IMR-90 (cell line): ENCODE measurements at regions not wholly inside any gene's neighbourhood (a gene's known extent, or its start where the extent isn't known, plus 50 kb on each side); places are given as distances from the start of the nearest gene placed in this dataset.

Source experiments
- ATAC-seq: fragments of 200-7000 bp; cut with Tn5 transposase; 2 replicates; pipeline ENCODE4 v1.9.1; 2020; ENCODE audit warnings: low read depth, mild to moderate bottlenecking, moderate library complexity
- BruUV-seq: library from RNA; stranded (reverse); fragments of 400-500 nt; replicated peaks from 2 replicates; lab custom pipeline; 2021; lab: Mats Ljungman, UMichigan
- CTCF ChIA-PET: fragments of 300-600 bp; formaldehyde crosslinking; extraction: SDS; loops from one replicate; lab custom pipeline; 2021; ENCODE audit warnings: antibody characterized with exemption; lab: Yijun Ruan, JAX
- POLR2A ChIA-PET: fragments of 300-600 bp; sonication (Branson Sonifier 250); formaldehyde crosslinking; loops from one replicate; lab custom pipeline; 2022; ENCODE audit warnings: antibody characterized with exemption; ENCODE audit not compliant: unreplicated experiment; lab: Charles Lee
- DNase-seq: peaks from one replicate; pipeline ENCODE4 v3.0.0; 2013
- H2AFZ ChIP-seq: replicated peaks from 2 replicates; pipeline ENCODE3; 2013; ENCODE audit warnings: low read length, mild to moderate bottlenecking; ENCODE audit not compliant: poor library complexity
- H2AK5ac ChIP-seq: 2 replicates; pipeline ENCODE4 v1.6.1; 2013; ENCODE audit warnings: low read depth, low read length, inconsistent platforms
- H2AK9ac ChIP-seq: replicated peaks from 2 replicates; pipeline ENCODE3; 2013; ENCODE audit warnings: mild to moderate bottlenecking, low read depth, low read length, moderate library complexity; ENCODE audit not compliant: poor library complexity
- H2BK120ac ChIP-seq: 2 replicates; pipeline ENCODE4 v1.6.1; 2013; ENCODE audit warnings: low read depth, low read length, inconsistent platforms
- H2BK15ac ChIP-seq: 3 replicates; pipeline ENCODE4 v1.6.1; 2013; ENCODE audit warnings: low read depth, low read length, inconsistent platforms
- H2BK20ac ChIP-seq: 2 replicates; pipeline ENCODE4 v1.6.1; 2013; ENCODE audit warnings: low read depth, mild to moderate bottlenecking, inconsistent platforms, low read length, moderate library complexity
- H2BK5ac ChIP-seq: 2 replicates; pipeline ENCODE4 v1.6.1; 2013; ENCODE audit warnings: mild to moderate bottlenecking, low read depth, low read length, inconsistent platforms; ENCODE audit not compliant: poor library complexity, severe bottlenecking
- H3K14ac ChIP-seq: replicated peaks from 2 replicates; pipeline ENCODE4 v1.6.1; 2013; ENCODE audit warnings: low read depth, low read length, inconsistent platforms
- H3K18ac ChIP-seq: 2 replicates; pipeline ENCODE4 v1.6.1; 2013; ENCODE audit warnings: low read depth, low read length, control low read depth
- H3K23ac ChIP-seq: 2 replicates; pipeline ENCODE4 v1.6.1; 2013; ENCODE audit warnings: low read depth, low read length, inconsistent platforms
- H3K27ac ChIP-seq: 2 replicates; pipeline ENCODE4 v1.5.1; 2013; ENCODE audit warnings: mild to moderate bottlenecking, control low read depth, low read length; ENCODE audit not compliant: insufficient read depth
- H3K27me3 ChIP-seq: 2 replicates; pipeline ENCODE4 v1.6.1; 2013; ENCODE audit warnings: low read length; ENCODE audit not compliant: control insufficient read depth, insufficient read depth
- H3K36me3 ChIP-seq: 2 replicates; pipeline ENCODE4 v1.6.1; 2013; ENCODE audit warnings: low read length, mixed read lengths; ENCODE audit not compliant: control insufficient read depth, insufficient read depth
- H3K4ac ChIP-seq: 2 replicates; pipeline ENCODE4 v1.6.1; 2013; ENCODE audit warnings: low read depth, low read length, inconsistent platforms
- H3K4me1 ChIP-seq: 2 replicates; pipeline ENCODE4 v1.6.1; 2013; ENCODE audit warnings: low read length, mixed read lengths; ENCODE audit not compliant: control insufficient read depth, insufficient read depth
- H3K4me2 ChIP-seq: 2 replicates; pipeline ENCODE4 v1.6.1; 2013; ENCODE audit warnings: low read depth, mild to moderate bottlenecking, control low read depth, low read length, moderate library complexity
- H3K4me3 ChIP-seq: 2 replicates; pipeline ENCODE4 v1.5.1; 2013; ENCODE audit warnings: low read depth, mild to moderate bottlenecking, control low read depth, low read length, moderate library complexity; ENCODE audit not compliant: insufficient read depth
- H3K56ac ChIP-seq: 2 replicates; pipeline ENCODE4 v1.6.1; 2013; ENCODE audit warnings: low read length, inconsistent platforms; ENCODE audit not compliant: insufficient read depth; ENCODE audit errors: extremely low read depth
- H3K79me1 ChIP-seq, 2 experiments: 2 replicates each; pipeline ENCODE4 v1.6.1; 2013; ENCODE audit warnings: low read length in 2 of 2, inconsistent platforms in 1 of 2, low read depth in 1 of 2
- H3K9ac ChIP-seq: 2 replicates; pipeline ENCODE4 v1.6.1; 2013; ENCODE audit warnings: low read depth, low read length, control low read depth
- H3K9me1 ChIP-seq: 2 replicates; pipeline ENCODE4 v1.6.1; 2013; ENCODE audit warnings: low read length, inconsistent platforms; ENCODE audit not compliant: insufficient read depth
- H3K9me3 ChIP-seq: 2 replicates; pipeline ENCODE4 v1.6.1; 2013; ENCODE audit warnings: low read length; ENCODE audit not compliant: control insufficient read depth, insufficient read depth
- H4K20me1 ChIP-seq: 2 replicates; pipeline ENCODE4 v1.6.1; 2013; ENCODE audit warnings: low read length, inconsistent platforms; ENCODE audit not compliant: insufficient read depth
- H4K5ac ChIP-seq: 2 replicates; pipeline ENCODE4 v1.6.1; 2013; ENCODE audit warnings: mild to moderate bottlenecking, low read depth, low read length, control low read depth
- H4K8ac ChIP-seq, 2 experiments: 2 replicates each; pipeline ENCODE4 v1.6.1; 2013; ENCODE audit warnings: low read depth in 2 of 2, low read length in 2 of 2, control low read depth in 1 of 2, inconsistent platforms in 1 of 2
- H4K91ac ChIP-seq: 2 replicates; pipeline ENCODE4 v1.6.1; 2013; ENCODE audit warnings: low read depth, low read length, inconsistent platforms; ENCODE audit not compliant: insufficient read depth
- RAD21 ChIP-seq: IDR thresholded peaks from 2 replicates; pipeline ENCODE4 v1.6.1; 2012; ENCODE audit warnings: low read length, improper control_type of control experiment
- WGBS, 2 experiments: methylation state at CpG; one replicate each; pipeline versions ENCODE4 v1.1.5 to v1.1.7; 2013; ENCODE audit warnings: missing lambda C conversion rate in 2 of 2; ENCODE audit not compliant: insufficient read length in 1 of 2; ENCODE audit errors: extremely low coverage in 2 of 2; 5-methylcytosine and 5-hydroxymethylcytosine counted together
- dilution Hi-C: fragments of 300-500 bp; cut with HindIII; formaldehyde crosslinking; loops from one replicate; pipeline ENCODE4 v1.14.3; 2018; ENCODE audit warnings: low sequenced_read_pairs; ENCODE audit not compliant: unreplicated experiment
- in situ Hi-C: fragments of 300-500 bp; cut with MboI; formaldehyde crosslinking; loops from 3 replicates; pipeline ENCODE4 v1.14.3; 2019; ENCODE audit warnings: low sequenced_read_pairs, inconsistent platforms, mixed read lengths
- intact Hi-C: fragments of 100-400 bp; cut with micrococcal nuclease; formaldehyde crosslinking; loops from 2 replicates; pipeline ENCODE4 v1.10.0; 2022

- DNase-seq, result peak; percentile 8
- Histone ChIP-seq H3K27ac (no peak overlapping the region), H3K9me3 (peaks cover 3% of the 10 kb centered on the region; the same call in 1 of the 2 replicates), H3K79me1 (no peaks in the 10 kb centered on the region), H2AK5ac (no peak overlapping the region), H3K9ac (no peak overlapping the region), H4K91ac (no peak overlapping the region), H2AFZ (no peak overlapping the region), H3K18ac (no peak overlapping the region; the same call in 1 of the 2 replicates), H3K27me3 (no peaks in the 10 kb centered on the region), H3K56ac (no peak overlapping the region), H3K14ac (no peak overlapping the region), H2BK20ac (no peak overlapping the region), H3K4me2 (no peak overlapping the region), H2BK15ac (no peak overlapping the region), H4K20me1 (no peaks in the 10 kb centered on the region), H2BK120ac (no peak overlapping the region), H3K36me3 (no peaks in the 10 kb centered on the region), H3K23ac (no peak overlapping the region), H2BK5ac (peak overlapping the region; percentile 74), H2AK9ac (no peak overlapping the region), H3K4me1 (peaks cover 1% of the 10 kb centered on the region; the same call in 1 of the 2 replicates), H3K4me3 (no peak overlapping the region), H3K4ac (no peak overlapping the region), H4K8ac (no peak overlapping the region), H4K5ac (no peak overlapping the region; the same call in 1 of the 2 replicates), H3K9me1 (no peaks in the 10 kb centered on the region)
- POLR2A ChIA-PET, result interaction anchor here (0.6 kb wide), 1 partner anchor 947 kb away, joined by 3 read pairs; no protein-coding TSS in a partner anchor
- no TSS peak for BruUV-seq
- intact Hi-C loops, result no loop called here
- CTCF ChIA-PET, result no interaction called here
- dilution Hi-C loops, result no loop called here
- no CpG with 5 or more reads among the region's 1 CpG for WGBS, 2 experiments
- ATAC-seq, result 0 out of 2 replicates have a peak, but pooled peaks have one; percentile 17
- no peak for TF ChIP-seq RAD21
- in situ Hi-C loops, result no loop called here
Measured at GRCh38 chr12:28750946-28751685, 398.0 kb upstream of the FAR2 start.
